ENCODE measurements at regions not wholly inside any gene's neighbourhood (a gene's known extent, or its start where the extent isn't known, plus 50 kb on each side); places are given as distances from the start of the nearest gene placed in this dataset.

DNA sequence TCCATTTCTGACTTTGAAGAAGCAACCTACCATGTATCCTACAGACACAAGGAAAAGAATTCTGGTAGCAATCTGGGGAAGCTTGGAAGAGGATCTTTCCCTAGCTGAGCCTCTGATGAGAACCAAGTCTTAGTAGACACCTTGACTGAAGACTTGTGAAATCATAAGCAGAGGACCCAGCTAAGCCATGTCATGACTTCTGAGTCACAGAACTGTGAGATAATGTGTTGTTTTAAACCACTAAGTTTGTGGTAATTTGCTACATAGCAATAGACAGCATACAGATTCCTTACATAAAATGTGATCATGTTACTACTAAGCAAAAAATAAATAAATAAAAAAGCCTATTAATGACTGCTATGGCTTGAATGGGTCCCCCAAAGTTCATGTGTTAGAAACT is 71.3 kb upstream of the ANKRD50 start:
- TF ChIP-seq, protein P1, sequence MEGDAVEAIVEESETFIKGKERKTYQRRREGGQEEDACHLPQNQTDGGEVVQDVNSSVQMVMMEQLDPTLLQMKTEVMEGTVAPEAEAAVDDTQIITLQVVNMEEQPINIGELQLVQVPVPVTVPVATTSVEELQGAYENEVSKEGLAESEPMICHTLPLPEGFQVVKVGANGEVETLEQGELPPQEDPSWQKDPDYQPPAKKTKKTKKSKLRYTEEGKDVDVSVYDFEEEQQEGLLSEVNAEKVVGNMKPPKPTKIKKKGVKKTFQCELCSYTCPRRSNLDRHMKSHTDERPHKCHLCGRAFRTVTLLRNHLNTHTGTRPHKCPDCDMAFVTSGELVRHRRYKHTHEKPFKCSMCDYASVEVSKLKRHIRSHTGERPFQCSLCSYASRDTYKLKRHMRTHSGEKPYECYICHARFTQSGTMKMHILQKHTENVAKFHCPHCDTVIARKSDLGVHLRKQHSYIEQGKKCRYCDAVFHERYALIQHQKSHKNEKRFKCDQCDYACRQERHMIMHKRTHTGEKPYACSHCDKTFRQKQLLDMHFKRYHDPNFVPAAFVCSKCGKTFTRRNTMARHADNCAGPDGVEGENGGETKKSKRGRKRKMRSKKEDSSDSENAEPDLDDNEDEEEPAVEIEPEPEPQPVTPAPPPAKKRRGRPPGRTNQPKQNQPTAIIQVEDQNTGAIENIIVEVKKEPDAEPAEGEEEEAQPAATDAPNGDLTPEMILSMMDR (IDR thresholded peaks at IDR 0.05): no peak
- no peak for TF ChIP-seq EP300 (IDR thresholded peaks at IDR 0.05)
- TF ChIP-seq POLR2A (IDR thresholded peaks at IDR 0.05): no peak
